Vagina (tissue), 2 donors: ENCODE measurements at regions not wholly inside any gene's neighbourhood (a gene's known extent, or its start where the extent isn't known, plus 50 kb on each side); places are given as distances from the start of the nearest gene placed in this dataset.

Experiments used
- DNase-seq, 2 donors: peaks; one replicate each; pipeline ENCODE4 v3.0.0-alpha.2; 2017; ENCODE audit errors: extremely low spot score in 2 of 2
- H3K27ac ChIP-seq: fragments of 200-600 bp; sonication (generic); one replicate; pipeline ENCODE4 v1.5.1; 2019
- H3K27me3 ChIP-seq: fragments of 200-600 bp; sonication (generic); one replicate; pipeline ENCODE4 v1.5.1; 2019
- H3K36me3 ChIP-seq, 2 donors: fragments of 200-600 bp; sonication (generic); one replicate each; pipeline ENCODE4 v1.5.1; 2017 to 2019
- H3K4me1 ChIP-seq: fragments of 200-600 bp; sonication (generic); one replicate; pipeline ENCODE4 v1.5.1; 2019
- H3K4me3 ChIP-seq, 2 donors: fragments of 200-600 bp; sonication (generic); 1 replicate in 1 of 2; 2 replicates in 1 of 2; pipeline ENCODE4 v1.5.1; 2016 to 2019
- H3K9me3 ChIP-seq: fragments of 200-600 bp; sonication (generic); one replicate; pipeline ENCODE4 v1.5.1; 2019
- POLR2A ChIP-seq, 2 donors: fragments of 450-650 bp; IDR thresholded peaks; one replicate each; pipeline ENCODE4 v1.6.1; 2017; ENCODE audit warnings: antibody characterized with exemption in 2 of 2, mild to moderate bottlenecking in 2 of 2, moderate library complexity in 2 of 2
- POLR2AphosphoS5 ChIP-seq, 2 donors: sonication (generic); formaldehyde crosslinking; IDR thresholded peaks; one replicate each; pipeline ENCODE4 v1.9.0; 2017; ENCODE audit warnings: antibody characterized with exemption in 2 of 2, mild to moderate bottlenecking in 2 of 2, low read depth in 1 of 2; ENCODE audit not compliant: insufficient read depth in 1 of 2
- intact Hi-C: fragments of 100-400 bp; cut with DNase I; formaldehyde crosslinking; loops from one replicate; pipeline ENCODE4 v1.15.1; 2023
- TF ChIP-seq, protein P1 (sequence below), 3 experiments: fragments of 450-650 bp in 2 of 3; fragments of 200-600 bp in 1 of 3; sonication (generic) in 1 of 3; IDR thresholded peaks; one replicate each; pipeline ENCODE4 v1.5.1; 2017 to 2019; ENCODE audit warnings: antibody characterized with exemption in 3 of 3, mild to moderate bottlenecking in 2 of 3, moderate library complexity in 2 of 3

DNA sequence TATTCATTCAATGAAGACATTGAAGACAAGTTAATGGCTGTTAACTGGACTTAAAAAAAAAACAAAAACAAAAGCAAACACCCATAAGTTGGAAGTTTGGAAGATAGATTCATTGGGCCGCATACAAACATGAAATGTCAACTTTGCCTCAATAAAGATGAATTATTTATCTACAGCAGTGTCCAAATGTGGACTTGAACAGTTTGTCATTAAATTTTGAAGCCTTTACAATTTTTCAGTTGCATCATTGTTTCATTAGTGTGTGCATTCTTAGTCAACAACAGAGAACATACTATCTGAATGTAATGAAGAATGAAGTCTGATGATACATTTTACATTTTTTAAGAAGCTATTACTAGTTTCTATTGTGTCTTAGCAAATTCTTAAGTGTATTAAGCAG lies 152.1 kb downstream of the SLIT2 start:
- no peaks in the 10 kb centered on the region for H3K36me3 ChIP-seq
- no peaks in the 10 kb centered on the region for H3K9me3 ChIP-seq
- no peaks in the 10 kb centered on the region for H3K27me3 ChIP-seq
- DNase-seq, result no peak
- intact Hi-C loops, result no loop called here
- peaks cover 10% of the 10 kb centered on the region for H3K4me1 ChIP-seq
- H3K4me3 ChIP-seq, result no peak overlapping the region
- TF ChIP-seq, protein P1, sequence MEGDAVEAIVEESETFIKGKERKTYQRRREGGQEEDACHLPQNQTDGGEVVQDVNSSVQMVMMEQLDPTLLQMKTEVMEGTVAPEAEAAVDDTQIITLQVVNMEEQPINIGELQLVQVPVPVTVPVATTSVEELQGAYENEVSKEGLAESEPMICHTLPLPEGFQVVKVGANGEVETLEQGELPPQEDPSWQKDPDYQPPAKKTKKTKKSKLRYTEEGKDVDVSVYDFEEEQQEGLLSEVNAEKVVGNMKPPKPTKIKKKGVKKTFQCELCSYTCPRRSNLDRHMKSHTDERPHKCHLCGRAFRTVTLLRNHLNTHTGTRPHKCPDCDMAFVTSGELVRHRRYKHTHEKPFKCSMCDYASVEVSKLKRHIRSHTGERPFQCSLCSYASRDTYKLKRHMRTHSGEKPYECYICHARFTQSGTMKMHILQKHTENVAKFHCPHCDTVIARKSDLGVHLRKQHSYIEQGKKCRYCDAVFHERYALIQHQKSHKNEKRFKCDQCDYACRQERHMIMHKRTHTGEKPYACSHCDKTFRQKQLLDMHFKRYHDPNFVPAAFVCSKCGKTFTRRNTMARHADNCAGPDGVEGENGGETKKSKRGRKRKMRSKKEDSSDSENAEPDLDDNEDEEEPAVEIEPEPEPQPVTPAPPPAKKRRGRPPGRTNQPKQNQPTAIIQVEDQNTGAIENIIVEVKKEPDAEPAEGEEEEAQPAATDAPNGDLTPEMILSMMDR (IDR thresholded peaks at IDR 0.05), result no peak
- no peak for TF ChIP-seq POLR2AphosphoS5 (IDR thresholded peaks at IDR 0.05; ENCODE audit: insufficient read depth in 1 of 2, low read depth in 1 of 2)
- TF ChIP-seq POLR2A (IDR thresholded peaks at IDR 0.05), result no peak
- H3K27ac ChIP-seq, result no peak overlapping the region

DNA sequence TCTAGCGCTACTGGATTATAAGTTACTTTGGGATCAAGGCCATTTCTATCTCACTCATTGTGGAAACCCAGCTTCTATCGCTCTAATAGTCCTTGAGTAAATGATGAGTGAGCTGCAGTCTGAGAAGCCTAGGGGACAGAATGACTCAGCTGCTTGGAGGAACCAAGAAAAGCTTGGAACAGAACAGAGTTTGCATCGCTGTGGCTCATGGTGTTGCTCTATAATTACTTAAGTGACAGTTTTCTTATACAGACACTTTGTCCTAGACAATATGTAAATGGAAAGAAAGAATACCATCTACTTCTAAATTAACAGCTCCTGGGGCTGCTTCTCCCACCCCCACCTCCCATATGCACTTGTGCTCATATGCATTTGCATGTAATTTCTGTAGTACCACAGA lies 156.9 kb downstream of the SLIT2 start:
- Histone ChIP-seq H3K4me1 (peaks cover 10% of the 10 kb centered on the region), H3K36me3 (no peaks in the 10 kb centered on the region), H3K27ac (no peak overlapping the region), H3K9me3 (no peaks in the 10 kb centered on the region), H3K4me3 (no peak overlapping the region), H3K27me3 (no peaks in the 10 kb centered on the region)
- intact Hi-C loops, result no loop called here
- no peak for DNase-seq
- TF ChIP-seq, protein P1 (IDR thresholded peaks at IDR 0.05), result no peak
- TF ChIP-seq POLR2A (IDR thresholded peaks at IDR 0.05) (no peak), POLR2AphosphoS5 (IDR thresholded peaks at IDR 0.05; ENCODE audit: insufficient read depth in 1 of 2, low read depth in 1 of 2) (no peak)

DNA sequence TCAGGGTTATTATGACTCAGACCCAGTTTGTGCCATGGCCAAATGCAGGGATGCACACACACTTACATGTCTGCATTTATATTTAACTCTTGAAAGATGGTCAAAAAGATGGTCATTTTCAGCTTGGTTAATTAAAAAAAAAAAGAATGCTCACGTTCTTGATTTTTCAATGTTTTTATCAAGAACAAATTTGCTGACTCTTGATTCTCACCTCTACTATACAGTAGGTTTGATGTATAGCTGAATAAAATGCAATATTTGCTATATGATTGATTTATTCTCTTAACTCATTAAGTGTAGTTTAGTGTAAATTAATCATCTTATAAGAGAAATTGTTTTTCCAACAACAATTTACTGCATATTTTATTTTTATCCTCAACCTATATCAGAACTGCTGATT lies 160.4 kb downstream of the SLIT2 start:
- H3K4me3 ChIP-seq, result no peak overlapping the region
- no peak overlapping the region for H3K27ac ChIP-seq
- H3K9me3 ChIP-seq, result no peaks in the 10 kb centered on the region
- H3K27me3 ChIP-seq, result no peaks in the 10 kb centered on the region
- no peak for DNase-seq
- TF ChIP-seq POLR2AphosphoS5 (IDR thresholded peaks at IDR 0.05; ENCODE audit: insufficient read depth in 1 of 2, low read depth in 1 of 2) (no peak), POLR2A (IDR thresholded peaks at IDR 0.05) (no peak)
- TF ChIP-seq, protein P1 (IDR thresholded peaks at IDR 0.05), result no peak
- peaks cover 10% of the 10 kb centered on the region for H3K4me1 ChIP-seq
- no peaks in the 10 kb centered on the region for H3K36me3 ChIP-seq
- intact Hi-C loops, result loop anchor here (10.0 kb wide), 1 partner anchor 273 kb away; no protein-coding TSS in a partner anchor

DNA sequence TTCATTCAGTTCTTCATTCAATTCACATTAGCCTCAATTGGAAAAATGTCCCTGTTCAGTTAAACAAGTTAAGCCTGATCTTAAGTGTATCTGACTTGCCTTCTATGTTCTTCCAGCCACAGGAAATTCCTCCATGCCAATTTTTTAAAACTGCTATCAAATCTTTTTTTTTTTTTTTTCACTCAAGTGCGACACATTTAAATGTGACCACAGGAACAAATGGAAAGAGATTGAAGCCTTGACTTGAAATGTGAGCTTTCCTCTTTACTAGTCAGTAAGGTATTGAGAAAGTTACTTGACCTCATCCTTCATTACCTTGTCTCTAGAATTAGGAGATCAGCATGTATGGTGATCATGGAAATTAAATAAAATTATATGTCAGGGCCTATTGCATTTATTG lies 165.1 kb downstream of the SLIT2 start:
- intact Hi-C loops, result loop anchor here (10.0 kb wide), 1 partner anchor 268 kb away; no protein-coding TSS in a partner anchor
- Histone ChIP-seq H3K27me3 (no peaks in the 10 kb centered on the region), H3K27ac (no peak overlapping the region), H3K4me3 (no peak overlapping the region), H3K36me3 (no peaks in the 10 kb centered on the region), H3K4me1 (peaks cover 8% of the 10 kb centered on the region), H3K9me3 (no peaks in the 10 kb centered on the region)
- no peak for DNase-seq
- TF ChIP-seq POLR2AphosphoS5 (IDR thresholded peaks at IDR 0.05; ENCODE audit: insufficient read depth in 1 of 2, low read depth in 1 of 2), result no peak
- TF ChIP-seq, protein P1 (IDR thresholded peaks at IDR 0.05), result no peak
- TF ChIP-seq POLR2A (IDR thresholded peaks at IDR 0.05), result no peak

DNA sequence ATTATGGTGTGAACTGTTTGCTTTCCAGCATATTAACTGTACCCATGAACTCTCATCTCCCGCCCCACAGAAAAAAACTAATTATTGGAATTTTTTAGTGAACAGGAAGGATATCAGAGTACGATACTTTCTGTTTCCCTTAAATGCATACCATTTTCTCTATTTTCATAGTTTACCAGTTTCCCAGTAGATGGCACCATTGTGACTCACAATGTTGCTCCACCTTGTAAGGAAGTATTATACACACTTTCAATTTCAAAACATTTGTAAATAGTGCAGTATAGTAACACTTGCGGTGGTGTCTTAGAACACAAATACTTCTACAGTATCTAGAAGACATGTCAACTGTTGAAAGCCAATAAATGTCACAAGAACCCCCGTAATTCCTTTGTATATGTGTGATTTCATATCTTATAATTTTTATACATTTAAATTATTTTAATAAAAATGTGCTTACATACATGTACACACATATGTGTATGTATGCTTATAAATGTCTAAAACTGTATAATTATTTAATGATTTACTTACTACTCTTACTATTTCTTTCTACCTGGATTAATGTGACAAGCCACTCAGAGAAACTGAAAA lies 167.3 kb downstream of the SLIT2 start:
- intact Hi-C loops, result loop anchor here (10.0 kb wide), 1 partner anchor 266 kb away; no protein-coding TSS in a partner anchor
- DNase-seq, result no peak
- Histone ChIP-seq H3K4me3 (peak overlapping the region; percentile 8 to 23), H3K27ac (no peak overlapping the region), H3K9me3 (no peaks in the 10 kb centered on the region), H3K36me3 (no peaks in the 10 kb centered on the region), H3K4me1 (peaks cover 8% of the 10 kb centered on the region), H3K27me3 (no peaks in the 10 kb centered on the region)
- TF ChIP-seq, protein P1 (IDR thresholded peaks at IDR 0.05), result peak in 1 of 3 experiments; percentile 28
- no peak for TF ChIP-seq POLR2AphosphoS5 (IDR thresholded peaks at IDR 0.05; ENCODE audit: insufficient read depth in 1 of 2, low read depth in 1 of 2)
